Suppressor macrophage (primary cell): ENCODE measurements at regions not wholly inside any gene's neighbourhood (a gene's known extent, or its start where the extent isn't known, plus 50 kb on each side); places are given as distances from the start of the nearest gene placed in this dataset.

ENCODE experiments used
- DNase-seq, 4 experiments: peaks; one replicate each; pipeline ENCODE4 v3.0.0-alpha.2; 2020 to 2022

DNA sequence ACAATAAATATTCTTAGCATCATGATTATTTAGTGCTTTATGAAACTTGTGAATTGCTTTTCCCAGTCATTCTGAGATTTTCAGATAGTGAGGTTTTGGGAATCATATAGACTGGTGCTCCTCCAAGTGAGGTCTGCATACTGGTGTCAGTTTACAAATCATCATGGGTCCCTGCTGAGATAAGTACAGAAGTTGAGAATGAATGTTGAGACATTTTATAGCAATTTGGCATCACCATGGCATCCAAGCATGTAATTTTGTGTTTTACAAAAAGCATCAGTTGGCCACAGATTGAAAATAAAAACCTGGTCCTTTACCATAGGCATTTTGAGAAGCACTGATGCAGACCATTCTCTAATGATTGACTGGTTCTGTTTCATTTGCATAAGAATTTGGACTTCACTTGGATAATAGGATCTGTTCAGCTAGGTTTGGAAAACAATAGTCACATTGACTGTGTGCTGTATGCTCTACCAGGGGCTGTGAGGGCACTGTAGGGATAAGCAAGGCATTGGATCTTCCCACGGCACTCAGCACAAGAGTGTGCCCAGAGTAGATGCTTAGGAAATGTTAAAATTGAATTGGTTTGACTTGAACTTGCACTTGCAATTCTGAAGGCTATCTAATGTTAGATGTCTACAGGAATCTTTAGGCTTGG is 79.0 kb upstream of the JUN start:
- no peak for DNase-seq

DNA sequence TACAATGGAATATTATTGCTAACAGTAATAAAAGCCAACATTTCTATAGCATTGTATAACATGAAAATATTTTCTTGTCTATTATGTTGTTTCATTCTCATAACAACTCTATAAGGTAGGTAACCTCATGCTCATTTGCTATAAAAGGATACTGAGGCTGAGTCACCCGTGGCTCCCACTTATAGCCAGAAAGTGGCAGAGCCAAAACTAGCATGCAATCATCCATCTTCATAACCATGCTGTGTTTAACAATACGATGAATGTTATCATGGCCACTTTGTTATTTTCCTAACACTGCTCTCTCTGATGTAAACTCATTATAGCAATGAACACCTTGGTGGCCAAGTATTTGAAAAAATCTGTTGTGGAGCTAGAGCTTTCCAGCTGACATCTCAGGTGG is 80.8 kb upstream of the JUN start:
- DNase-seq = no peak

GRCh38 chr1:58866578-58866977 is 82.7 kb upstream of the JUN start:
- no peak for DNase-seq

- no peak for DNase-seq
Measured at GRCh38 chr1:58869638-58870297, 85.9 kb upstream of the JUN start.

DNA sequence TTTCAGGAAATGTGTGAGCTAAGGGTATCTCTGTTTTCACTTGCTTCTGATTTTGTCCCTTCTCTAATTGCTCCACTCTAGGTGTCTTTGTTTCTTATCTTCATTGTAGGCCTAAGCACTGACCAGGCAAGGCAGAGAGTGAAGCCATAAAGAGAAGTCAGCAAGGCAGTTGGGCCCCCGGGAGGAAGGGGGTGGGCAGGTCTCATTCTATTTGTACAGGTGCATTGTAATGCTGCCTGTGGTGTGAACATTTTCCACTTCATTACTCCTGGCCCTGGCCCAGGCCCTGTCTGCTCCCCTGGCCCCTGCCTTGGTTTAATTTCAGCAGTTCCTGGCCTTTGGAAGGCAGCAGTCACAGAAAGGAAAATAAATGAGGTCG is 86.4 kb upstream of the JUN start:
- no peak for DNase-seq

GRCh38 chr1:58874342-58874741 is 90.5 kb upstream of the JUN start:
- DNase-seq = no peak

GRCh38 chr1:58874757-58875755 is 91.2 kb upstream of the JUN start:
- DNase-seq = no peak

DNA sequence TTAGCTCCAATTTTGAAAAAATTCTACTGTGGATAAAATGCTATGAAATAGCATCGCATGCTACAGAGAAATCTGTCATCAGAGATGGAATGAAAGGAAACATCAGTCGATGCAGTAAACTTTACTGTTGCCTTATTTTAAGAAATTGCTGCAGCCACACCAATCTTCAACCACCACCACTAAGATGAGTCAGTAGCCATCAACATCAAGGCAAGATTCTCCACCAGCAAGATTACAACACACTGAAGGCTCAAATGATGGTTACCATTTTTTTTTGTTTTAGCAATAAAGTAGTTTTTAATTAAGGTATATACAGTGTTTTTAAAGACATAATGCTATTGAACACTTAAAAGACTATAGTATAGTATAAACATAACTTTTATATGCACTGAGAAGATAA is 95.6 kb upstream of the JUN start:
- DNase-seq = peak in 1 of 4 experiments; percentile 46

- DNase-seq = no peak
Measured at GRCh38 chr1:58880592-58880991, 96.7 kb upstream of the JUN start.

GRCh38 chr1:58881471-58881994 is 97.7 kb upstream of the JUN start:
- DNase-seq = peak in 3 of 4 experiments; percentile 48 to 65 (median 53)

GRCh38 chr1:58882322-58882948 is 98.6 kb upstream of the JUN start:
- DNase-seq = no peak

GRCh38 chr1:58883037-58883887 is 99.4 kb upstream of the JUN start:
- peak; percentile 90 to 98 (median 94) for DNase-seq

DNA sequence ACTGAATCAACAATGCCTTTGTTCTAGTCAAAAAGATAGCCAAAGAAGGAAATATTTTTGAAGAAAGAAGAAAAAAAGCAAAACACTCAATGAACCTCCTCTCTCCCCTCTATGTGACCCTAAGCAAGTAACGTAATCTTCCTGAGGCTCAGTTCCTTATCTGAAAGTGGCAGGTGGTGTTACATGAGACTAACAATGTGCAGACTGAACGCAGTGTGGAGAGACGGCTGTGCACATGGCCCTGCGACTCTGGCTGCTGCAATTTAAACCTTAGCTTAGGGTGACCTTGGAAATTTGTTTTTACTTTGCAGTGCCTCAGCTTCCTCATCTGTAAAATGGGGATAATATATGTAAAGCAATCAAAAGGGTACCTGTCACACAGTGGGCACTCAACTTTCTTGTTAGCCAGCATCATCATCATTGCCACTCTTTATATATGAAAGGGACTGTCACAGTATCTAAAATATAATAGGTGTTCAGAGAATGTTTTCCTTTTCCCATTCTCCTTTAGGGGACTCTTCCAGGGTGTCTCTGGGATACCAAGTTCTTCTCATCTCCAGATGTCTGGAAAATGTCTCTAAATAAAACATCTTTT is 100.1 kb upstream of the JUN start:
- DNase-seq = peak in 2 of 4 experiments; percentile 56 to 62

DNA sequence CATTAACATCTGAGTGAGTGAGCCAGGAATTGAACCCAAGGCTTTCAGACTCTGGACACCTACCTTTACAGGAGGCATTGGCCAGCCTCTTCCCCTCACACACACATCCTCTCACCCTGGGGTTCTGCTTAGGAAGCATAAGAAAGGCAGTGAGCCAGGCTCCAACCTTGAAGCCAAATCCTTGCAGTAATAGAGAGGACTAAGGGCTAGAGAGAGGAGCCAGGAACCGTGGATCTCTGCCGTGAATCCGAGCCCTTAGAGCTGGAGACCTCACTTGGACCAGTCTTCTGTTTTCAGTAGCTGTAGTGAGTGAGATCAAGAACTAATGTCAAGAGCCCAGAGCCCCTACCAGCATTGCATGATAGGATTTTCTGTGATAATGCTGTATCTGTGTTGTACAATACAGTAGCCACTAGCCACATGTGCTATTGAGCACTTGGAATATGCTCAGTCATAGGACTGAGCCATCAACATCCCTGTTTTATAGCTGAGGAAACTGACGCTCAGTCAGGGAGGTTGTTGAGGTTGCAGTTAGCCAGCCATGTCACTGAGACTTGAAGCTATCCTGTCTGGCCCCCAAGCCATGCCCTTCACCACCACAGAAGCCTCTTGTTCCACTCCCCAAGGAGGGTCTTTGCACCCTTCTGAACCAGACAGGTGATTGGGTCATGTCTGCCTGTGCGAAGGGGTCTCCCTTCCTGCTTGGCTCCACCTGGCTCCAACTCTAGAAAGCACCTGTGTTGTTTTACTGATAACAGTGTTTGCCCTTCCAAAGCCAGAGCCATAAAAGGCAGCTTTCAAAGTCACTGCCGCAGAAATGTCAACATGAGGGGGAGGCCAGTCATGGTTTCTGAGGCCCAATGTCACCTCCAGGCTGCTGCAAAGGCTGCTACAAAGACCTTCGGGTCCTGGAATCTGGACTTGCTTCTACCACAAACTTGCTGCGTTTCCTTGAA is 101.1 kb upstream of the JUN start:
- DNase-seq = peak in 3 of 4 experiments; percentile 31 to 55 (median 50)

DNA sequence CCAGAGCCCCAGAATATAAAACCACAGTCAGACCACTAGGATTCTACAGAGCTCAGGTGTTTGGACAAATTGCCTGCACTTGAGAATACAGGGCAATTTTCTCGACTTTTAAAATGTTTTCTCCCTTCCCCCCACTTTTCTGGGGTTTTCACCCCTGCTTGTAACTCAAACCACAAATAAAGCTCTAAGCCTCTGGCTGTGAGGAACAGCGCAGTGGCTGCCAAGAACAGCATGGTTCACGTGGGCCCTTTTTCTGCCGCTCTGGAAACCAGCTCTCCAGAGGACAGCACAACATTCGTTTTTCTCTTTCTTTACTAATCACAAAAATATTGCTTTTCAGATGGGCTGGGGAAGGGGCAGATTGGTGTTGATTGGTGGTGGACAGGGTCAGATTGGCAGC is 102.2 kb upstream of the JUN start:
- DNase-seq = no peak

DNA sequence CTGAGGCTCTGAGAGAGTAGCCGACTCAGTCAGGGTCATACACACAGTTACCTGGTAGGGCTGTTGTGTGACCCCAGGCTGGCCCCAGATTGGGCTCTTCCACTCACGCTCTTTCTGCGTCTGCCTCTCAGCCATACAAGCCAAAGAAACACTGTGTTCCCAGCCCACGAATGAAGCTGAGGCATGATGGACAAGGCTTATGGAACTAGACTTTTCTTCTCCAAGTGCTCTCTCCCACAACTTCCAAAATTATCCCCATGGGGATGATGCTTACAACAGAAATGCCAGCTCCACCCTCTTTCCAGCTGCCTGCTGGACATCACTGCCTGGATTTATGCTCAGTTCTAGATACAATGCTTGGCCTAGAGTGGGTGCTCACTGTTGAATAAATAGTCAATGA is 102.8 kb upstream of the JUN start:
- no peak for DNase-seq

DNA sequence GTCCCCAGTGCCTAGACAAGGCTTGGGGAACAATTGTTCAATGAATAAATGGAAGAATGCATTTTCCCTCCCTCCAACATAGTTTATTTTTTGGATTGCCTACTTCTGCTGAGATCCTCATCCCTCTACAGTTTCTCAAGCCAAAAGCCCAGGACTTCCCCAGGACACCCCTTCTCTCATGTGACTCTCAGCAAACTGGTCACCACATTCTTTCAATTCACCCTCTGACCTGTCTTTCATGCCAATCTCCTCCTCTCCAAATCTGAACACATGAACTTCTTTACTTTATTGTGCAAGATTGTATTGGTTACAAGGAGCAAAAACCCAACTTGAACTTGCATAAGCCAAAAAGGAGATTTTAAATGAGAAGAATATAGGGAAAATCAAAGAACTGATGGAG is 103.2 kb upstream of the JUN start:
- peak; percentile 51 to 77 (median 71) for DNase-seq

DNA sequence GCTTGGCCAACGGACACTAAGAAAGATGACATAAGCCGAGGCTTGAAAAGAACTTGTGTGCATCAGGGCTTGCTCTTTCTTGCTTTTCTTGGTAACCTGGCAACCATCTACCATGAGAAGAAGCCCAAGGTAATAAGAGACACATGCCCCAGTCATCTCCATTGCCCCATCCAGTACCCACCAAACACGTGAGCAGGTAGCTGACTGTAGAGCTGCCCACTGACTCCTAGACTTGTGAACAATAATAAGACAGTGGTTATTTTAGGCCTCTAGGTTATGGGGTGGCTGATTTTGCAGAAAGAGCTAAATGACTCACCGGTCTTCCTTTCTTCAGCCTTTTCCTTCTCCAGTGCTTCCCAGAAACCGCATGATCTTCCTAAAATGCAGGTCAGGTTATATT is 105.0 kb upstream of the JUN start:
- DNase-seq = peak; percentile 48 to 74 (median 67)

- DNase-seq = no peak
Measured at GRCh38 chr1:58890113-58890512, 106.3 kb upstream of the JUN start.

DNA sequence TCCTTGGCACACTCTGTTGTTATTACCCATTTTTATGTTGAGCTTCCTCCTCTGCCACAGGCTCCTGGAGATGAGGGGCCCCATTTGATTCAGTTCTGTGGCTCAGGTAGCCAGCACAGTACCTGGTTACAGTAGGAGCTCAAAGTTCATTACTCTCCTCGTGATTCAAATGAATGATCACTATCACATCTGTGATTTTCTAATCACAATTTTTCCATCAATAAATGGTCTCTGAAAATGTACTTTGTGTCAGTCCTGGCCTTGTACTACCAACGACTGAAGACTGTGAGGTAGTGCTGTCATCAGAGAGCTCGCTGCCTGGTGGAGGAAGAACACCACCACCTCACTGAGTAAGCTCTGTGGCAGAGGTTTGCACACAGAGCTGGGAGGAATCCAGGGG is 106.8 kb upstream of the JUN start:
- DNase-seq = no peak
